RCC 7860 (cell line): ENCODE measurements at regions not wholly inside any gene's neighbourhood (a gene's known extent, or its start where the extent isn't known, plus 50 kb on each side); places are given as distances from the start of the nearest gene placed in this dataset.

Experiments
- DNase-seq: peaks from one replicate; pipeline ENCODE4 v3.0.0-alpha.2; 2015; ENCODE audit warnings: low spot score
- FAIRE-seq: peaks from 2 replicates; lab custom pipeline; 2012; peaks lifted over from hg19 to GRCh38; lab: Jason Lieb, UNC

DNA sequence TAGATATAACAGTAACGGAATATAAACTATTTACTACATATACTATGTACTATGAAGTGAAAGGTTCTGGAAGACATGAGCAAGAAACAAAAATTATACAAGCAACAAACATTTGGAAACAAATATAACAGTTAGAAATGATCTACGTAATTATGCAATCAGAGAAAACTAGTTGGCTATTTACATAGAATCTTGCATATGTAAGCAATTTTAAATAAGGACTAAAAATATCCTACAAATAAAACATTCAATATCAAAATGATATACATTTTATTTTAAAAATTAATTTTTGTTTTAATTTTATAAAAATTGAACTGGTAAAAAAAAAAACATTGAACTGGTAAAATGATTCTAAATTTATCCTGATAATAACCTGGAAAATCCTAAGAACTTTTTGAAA is 642.5 kb upstream of the PCDH10 start:
- no peak for FAIRE-seq
- no peak for DNase-seq

DNA sequence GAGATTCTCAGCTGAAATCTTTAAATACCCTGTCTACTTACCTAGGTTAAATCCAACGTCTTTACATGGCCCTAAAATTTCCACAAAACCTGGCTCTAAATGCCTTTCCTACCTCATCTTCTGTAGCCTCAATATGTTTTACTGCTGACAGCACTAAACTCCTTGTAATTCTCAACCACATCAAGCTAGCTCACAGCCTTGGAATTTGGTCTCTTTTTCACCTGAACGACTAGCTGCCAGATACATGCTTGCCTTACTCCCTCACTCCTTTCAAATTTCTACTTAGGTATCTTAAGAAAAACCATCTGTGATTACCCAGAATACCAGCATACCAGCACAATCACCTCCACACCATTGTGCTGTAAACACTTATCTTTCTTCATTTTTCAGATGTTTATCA is 635.6 kb upstream of the PCDH10 start:
- FAIRE-seq: no peak
- DNase-seq: no peak

DNA sequence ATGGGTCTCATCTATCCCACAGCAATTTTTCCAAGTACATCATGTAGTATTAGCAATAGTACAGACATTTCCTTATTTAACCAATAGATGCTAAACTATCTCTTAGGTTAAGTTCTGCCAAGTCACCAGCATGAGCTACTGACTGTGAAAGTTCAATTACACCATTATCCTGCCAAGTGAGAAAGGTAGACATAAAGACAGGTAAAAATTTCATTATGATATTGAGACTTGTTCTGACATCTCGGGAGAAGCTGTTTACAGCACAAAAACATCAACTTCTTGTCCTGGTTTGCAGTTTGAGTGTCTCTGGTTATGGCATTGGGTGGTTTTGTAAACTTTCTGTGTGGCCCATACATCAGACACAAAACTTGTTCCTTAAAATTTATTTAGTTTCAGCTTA is 622.4 kb upstream of the PCDH10 start:
- DNase-seq: no peak
- no peak for FAIRE-seq

DNA sequence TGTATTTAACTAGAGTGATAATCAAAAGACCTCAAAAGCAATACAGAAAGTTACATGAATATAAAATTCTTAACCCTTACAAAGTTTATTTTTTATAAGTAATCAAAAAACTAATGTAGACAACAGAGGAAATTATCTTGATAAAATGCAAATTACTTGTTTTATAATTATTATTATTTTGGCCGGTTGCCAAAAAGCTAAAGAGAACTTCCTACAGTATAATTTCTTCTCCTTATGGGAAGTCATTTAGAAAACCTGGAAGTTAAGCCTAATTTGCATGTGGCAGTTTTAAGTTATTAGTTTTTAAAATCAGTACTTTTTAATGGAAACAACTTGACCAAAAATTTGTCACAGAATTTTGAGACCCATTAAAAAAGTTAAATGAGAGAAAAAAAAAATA is 621.3 kb upstream of the PCDH10 start:
- no peak for DNase-seq
- FAIRE-seq: no peak

DNA sequence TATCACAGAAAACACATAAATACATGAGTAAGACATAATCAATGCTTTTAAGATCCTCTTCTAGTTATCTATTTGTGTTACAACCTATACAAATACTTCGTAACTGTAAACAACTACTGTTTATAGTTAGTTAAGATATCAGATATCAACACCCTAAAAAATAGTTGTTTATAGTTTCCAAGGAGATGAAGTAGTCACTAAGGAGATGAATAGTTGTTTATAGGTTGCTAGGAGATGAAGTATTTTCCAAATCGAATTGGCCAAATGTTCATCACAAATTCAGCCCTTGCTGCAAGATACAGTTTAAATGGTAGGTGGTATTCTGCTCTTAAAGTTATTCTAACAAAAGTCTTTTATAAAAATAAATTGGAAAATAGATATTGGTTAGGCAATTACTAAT is 618.2 kb upstream of the PCDH10 start:
- DNase-seq (no peak), FAIRE-seq (no peak)

DNA sequence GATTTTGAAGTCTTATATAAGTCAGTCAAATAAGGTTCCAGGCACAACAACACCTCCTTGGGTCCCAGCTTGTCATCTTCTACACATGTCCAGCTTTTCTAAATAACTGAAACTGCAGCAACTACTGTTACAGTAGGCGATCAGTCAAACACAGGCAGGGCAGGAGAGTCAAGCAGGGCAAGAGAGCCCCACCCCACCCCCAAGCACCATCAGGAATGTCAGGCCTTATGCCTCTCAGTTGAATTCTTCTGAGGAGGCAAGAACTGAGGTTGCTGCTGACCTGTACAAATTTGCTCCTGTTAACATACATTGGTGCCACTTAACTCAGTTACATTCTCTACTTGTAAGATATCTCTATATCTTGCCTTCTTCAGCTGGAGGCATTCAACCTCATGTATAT is 608.8 kb upstream of the PCDH10 start:
- no peak for DNase-seq
- FAIRE-seq: no peak

DNA sequence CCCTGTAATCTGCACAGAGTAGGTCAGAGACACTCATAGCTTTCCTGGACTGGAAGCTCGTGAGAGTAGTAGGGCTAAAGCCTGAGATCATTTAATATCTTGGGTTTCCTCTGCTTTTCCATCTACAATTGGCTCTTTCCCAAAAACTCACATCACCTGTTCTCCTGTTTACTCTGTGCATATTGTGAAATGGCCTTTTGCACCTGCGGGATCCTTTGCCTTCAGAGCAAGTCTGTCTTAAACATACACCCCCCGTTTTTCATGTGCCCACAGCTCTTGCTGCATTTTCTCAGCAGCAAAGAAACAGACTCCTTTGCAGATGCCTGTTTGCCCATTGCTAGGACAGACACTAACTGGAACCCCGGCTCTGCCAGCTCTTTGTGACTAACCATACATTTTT is 608.3 kb upstream of the PCDH10 start:
- DNase-seq (no peak), FAIRE-seq (no peak)

DNA sequence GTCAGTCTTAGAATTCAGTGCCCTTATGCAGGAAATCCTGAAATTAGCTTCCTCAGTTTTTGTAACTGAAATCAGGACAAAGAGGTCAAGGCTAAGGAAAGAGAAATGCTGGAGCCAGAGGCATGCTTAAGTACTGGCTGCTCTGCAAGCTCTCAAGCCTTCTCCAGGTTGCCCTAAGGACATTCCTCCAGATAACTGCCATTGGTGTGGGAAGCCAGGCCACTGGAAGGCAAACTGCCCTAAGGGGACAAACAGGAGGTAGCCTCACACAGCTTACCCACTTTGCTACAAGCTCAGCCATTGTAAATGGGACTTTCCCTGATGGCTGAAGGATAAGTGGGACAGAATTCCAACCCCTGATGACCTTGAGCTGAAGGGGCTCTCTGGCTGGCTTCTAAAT is 606.9 kb upstream of the PCDH10 start:
- no peak for FAIRE-seq

DNA sequence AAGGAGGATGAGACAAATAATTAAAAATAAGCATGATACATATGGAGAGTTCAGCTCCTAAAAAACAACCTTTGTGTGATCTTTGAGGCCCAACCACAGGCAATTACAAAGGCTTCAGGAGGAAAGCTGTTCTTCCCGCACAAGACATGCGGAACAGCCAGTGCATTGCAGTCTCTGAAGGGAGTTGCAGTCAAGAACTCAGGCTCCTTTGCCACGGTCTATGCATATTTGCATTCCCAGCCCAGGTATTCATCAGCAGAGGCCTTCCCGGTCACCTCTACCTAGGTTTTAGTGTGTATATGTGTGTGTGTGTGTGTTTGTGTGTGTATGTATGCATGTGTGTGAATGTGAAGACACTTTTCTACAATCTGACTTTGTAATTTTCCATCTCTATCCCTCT is 600.6 kb upstream of the PCDH10 start:
- FAIRE-seq (no peak), DNase-seq (no peak)

More for the DNA sequence above, 606.9 kb upstream of the PCDH10 start:
- no peak for DNase-seq

DNA sequence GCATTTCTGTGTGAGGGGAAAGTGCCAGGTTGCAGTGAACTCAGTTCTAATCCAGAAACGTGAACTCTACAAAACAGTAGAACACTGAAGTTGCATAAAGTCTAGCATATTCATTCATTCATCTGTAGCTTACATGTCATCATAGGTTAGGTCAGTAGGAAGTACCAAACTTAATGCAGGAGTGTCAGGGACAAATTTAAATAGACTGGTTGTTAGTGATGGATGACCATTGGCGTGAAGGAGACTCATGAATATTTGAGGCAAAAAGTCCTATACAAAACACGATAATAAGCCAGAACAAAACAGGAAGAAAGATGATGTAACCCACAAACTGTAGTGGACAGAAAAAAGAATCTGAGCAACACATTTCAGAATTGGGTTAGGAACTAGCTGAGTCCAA is 592.8 kb upstream of the PCDH10 start:
- no peak for FAIRE-seq
- no peak for DNase-seq

DNA sequence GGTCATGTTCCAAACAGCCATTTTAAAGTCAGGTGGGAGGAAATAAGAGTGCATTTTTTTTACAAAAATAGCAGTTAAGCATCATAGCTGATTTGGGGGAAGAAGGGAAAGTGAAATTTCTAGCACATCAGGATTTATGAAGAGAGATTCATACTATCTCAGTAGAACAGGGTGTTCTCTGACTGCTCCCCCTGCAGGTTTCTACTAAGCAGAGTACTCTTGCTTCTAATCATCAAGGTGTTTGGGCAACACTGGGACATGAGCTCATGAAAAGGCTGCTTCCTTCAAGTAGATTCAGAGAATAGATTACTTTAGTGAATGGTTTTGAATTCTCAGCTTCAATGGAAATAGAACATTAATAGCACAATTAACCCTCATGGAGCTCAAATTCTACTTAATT is 591.4 kb upstream of the PCDH10 start:
- no peak for DNase-seq
- no peak for FAIRE-seq

DNA sequence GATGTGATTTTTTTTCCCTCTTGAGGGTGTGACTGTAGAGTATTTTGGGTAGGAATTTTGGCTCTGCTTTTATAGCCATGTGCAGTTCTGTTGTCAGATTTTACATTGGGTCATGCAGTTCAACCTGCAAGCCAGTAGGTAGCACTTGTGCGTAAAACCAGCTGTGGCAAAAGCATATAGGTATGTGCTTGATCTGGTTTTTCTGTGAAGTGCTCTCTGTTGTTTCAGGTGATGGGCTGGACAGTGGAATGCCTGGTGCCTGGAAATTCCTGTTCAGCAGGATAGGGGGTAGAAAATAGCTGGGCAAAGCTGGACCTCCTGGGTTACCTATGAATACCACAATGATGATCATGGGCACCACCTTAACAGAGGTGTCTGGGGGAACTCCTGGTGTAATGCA is 584.2 kb upstream of the PCDH10 start:
- DNase-seq (no peak), FAIRE-seq (no peak)

DNA sequence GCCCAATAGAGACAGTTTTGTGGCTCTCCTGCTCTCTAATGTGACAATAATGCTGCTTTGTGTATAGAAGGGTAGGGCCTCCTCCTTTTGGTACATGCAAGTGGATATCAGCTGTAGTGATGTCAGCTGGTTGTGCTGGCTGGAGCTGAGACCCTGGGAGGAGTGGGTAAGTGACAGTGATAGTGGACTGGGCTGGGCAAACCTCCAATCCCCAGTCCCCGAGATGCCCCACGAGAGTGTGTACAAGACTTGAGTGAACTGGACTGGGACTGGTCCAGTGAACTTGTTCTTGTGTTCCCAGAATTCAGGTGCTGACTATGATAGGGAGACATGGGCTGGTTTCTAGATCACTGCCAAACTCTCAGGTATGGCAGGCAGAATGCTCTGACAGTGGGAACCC is 583.6 kb upstream of the PCDH10 start:
- no peak for FAIRE-seq
- DNase-seq: no peak

DNA sequence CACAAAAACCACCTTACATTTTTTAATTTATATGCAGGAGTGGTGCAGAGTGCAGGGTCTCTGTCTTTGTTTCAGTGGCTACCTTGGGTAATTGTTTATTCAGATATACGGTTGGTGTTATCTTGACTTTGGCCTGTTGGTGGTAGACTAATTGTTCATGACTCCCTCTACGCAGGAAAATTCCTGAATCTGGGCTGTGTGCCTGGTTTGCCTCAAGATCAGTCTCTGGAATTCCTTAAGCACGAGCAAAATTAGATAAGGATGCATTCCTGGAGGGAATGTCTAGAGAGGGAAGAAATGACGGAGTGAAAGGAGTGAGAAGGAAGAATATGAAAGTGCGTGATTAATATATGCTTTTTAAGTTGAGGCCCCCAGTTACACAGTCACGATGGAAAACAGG is 576.9 kb upstream of the PCDH10 start:
- no peak for FAIRE-seq
- DNase-seq: no peak

DNA sequence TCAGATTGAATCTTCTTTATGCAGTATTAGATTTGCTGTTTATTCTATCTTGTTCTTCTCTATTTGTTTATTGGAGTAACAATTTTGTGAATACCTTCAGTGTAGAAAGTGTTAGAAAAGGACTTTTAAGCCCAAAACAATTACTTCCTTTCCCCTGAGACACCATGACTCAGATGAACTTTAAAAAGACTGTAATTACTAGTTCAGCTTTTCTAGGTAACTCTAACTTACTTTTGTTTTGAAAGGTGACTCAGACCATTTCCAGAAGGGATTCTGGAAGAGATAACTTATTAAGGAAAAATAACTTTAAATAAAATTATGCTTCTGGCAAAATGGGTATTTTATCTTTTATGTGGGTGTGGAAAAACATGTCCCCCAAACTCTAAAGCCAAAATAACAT is 561.5 kb upstream of the PCDH10 start:
- DNase-seq (no peak), FAIRE-seq (no peak)

DNA sequence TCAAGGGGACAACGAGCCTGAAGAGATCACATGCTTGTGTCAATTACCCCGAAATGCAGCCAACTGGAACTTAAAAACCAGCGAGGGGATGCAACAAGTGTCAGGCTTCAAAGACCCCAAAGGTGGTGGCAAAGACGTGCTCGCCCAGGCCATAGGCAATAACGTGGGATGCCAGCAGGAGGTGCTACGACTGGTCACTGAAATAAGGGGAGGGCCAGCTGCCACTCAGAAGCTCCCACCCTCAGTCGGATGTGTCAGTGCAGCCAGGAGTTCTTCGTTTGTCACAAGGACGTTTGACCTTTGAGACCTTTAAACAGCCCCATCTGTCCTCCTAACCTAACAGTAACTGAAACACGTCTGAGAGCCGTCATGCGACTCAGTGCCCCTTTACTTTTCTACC is 556.8 kb upstream of the PCDH10 start:
- FAIRE-seq: no peak
- no peak for DNase-seq

DNA sequence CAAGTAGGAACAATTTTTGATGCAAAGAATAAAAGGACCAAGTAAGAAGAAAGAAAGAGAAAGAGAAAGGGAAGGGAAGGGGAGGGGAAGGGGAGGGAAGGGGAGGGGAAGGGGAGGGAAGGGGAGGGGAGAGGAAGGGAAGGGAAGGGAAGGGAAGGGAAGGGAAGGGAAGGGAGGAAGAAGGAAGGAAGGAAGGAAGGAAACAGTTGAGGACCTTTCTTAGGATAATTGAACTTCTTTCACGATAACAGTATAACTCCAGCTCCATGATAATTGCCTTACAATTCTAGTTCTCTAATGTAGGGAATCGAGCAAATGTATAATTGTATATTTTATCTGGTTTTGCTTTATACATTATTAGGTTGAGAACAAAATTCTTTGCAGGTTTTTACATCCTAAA is 556.2 kb upstream of the PCDH10 start:
- DNase-seq (no peak), FAIRE-seq (no peak)

DNA sequence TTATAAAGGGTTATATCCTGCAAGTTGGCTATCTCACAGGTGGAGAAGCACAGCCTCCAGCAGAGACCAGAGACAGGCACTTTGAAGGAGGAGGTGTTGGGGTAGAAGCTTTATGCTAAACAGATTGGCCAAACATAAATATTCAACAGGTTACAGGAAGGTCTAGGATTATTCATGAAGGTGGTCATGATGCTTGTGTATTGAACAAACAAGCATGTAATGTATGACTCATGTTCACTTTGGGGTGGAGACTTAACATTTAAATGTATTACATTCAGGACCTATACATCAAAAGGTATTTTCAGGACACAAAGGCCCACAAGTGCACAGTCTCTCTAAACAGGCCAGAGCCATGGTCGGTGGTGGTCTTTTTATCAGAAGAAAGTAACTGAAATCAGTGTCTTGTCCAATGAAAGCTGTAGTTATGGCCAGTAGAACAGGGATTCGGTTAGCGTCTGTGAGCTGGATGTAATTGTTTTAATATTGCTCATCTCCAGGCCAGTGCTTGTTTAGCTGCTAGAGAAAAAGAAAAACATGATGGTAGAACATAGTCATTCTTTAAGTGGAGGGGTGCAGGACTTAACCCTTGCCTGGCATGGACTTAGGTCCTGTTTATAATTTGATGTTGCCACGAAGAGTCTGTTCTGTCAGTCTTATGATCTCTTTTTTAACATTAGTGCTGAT is 555.2 kb upstream of the PCDH10 start:
- FAIRE-seq: no peak
- no peak for DNase-seq

DNA sequence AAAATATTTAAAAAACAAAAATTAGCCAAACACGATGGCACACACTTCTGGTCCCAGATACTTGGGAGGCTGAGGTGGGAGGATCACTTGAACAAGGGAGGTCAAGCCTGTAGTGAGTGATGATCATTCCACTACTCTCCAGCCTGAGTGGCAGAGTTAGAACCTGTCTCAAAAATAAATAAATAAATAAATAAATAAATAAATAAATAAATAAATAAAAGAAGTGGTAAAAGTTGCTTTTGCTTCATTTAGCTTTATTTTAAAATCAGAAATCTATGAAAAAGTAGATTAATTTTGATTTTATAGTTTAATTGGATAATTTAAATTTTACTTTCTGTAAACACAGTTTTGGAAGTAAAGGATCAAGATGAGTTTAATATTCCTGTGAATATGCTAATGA is 552.9 kb upstream of the PCDH10 start:
- FAIRE-seq: no peak

DNA sequence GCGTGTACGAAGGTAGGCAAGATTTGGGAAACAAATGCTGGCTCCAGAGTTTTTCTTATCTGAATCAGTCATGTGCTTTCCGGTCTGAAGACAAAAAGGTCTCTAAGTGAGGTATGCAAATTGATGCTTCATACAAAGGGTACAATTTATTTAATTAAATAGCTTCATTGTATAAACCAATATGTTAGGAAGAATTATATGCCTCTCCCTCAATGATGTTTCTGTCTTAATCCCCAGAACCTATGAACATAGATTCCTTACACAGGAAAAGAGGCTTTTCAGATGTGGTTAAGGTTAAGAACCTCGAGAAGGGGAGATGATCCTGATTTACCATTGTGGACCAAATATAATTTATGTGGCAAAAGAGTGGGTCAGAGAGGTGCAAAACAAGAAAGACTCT is 543.5 kb upstream of the PCDH10 start:
- DNase-seq (no peak), FAIRE-seq (no peak)

More for the DNA sequence above, 552.9 kb upstream of the PCDH10 start:
- DNase-seq: no peak

DNA sequence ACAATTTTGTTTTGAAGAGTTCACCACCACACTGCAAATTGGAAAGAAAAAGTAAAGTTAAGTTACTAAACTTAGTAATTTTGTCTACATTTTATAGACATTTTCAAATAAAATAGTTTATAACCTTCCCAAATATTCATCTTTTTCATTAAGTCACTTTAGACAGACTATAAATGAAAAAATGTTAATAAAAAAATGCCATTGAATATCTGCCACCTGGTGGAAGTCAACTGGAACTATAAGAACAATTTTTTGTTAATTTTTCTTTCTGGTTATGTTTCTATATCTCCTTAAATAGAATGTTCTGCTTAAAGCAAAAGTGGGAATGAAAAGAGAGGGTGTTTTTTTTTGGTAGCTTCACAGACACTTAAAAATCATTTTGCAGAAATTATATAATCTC is 534.4 kb upstream of the PCDH10 start:
- no peak for FAIRE-seq
- DNase-seq: no peak

DNA sequence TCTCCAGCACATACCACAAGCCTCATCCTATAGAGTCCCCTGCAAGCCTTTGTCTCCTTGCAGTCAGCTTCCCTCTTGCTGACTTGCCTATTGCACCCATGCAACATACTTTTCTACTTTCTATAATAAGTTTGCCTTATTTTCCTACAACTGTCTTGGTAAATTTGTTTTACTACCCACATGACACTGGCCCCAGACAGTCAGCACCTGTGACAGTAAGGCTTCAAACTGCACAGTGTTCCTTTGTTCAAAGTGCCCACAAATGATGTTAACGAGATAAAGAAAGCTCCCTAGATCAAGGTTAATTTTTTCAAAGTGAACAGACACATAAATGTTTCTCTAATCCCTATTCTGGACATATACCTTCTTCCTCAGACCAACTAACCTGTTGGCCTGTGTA is 529.1 kb upstream of the PCDH10 start:
- FAIRE-seq (no peak), DNase-seq (no peak)

DNA sequence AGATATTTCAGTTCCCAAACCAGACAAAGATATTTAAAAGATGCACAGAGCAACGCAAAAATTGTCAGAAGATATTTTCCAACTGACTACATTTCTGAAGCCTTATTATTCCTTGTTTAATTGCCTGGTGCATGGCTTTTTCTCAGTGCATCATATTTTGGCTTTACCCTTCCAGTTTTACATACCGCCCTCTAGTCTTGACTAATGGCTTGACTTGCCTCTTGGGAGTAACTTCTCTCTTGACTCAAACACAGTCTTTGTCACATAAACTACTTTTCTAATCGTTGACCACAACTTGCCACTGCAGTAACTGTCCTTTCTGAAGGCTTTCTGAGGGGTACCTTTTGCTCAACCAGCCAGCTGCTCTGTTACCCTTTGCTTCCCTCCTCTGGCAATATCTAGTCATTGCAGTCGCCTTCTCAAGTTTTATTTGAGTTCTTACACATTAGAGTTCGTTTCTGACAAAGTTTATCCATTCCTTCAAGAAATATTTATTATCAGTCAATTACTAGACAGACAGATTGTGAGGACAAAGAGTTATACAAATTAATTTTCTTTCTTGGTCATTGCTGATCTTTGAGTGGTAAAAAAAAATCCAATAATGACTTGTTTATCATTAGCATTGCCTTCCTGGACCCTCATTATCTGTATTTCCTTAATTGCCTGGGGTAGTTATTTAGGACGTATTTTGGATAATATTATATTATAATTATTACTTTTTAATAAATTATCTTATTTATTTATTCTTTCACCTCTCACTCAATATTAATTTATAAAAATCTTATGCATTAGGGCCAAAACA is 506.9 kb upstream of the PCDH10 start:
- peak; percentile 25 for DNase-seq
- no peak for FAIRE-seq
